ENCODE measurements at regions not wholly inside any gene's neighbourhood (a gene's known extent, or its start where the extent isn't known, plus 50 kb on each side); places are given as distances from the start of the nearest gene placed in this dataset.
"Not testable (repeated sequence)": the region's sequence is repeated elsewhere in the genome, so short reads cannot be mapped to it uniquely, and the experiment has no call there.

DNA sequence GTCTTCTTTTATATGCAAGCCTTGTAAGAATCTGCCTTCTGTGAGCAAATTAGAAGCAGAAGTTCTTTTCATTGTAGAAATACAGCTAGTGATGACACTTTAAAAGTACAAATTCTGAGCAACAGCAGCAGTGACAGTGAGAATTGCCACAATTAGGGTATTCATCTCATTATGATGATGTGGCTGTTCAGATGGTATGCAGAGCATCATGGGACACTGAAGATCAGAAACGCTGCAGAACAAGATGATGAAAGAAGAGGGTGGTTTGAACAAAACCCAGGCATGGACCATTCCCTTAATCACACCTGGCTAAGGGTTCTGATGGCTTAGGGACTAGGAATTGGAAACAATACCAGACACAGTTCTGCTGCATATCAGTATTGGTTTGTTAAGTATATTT, 312.7 kb upstream of the TBX18 start:
- in situ Hi-C loops (cut with HindIII; ENCODE audit: low sequenced_read_pairs), result no loop called here
- DNase-seq (ENCODE audit: low read depth), result no peak
- H3K4me3 ChIP-seq (ENCODE audit: low read depth, low read length), result no peak overlapping the region
- TF ChIP-seq, protein P1, sequence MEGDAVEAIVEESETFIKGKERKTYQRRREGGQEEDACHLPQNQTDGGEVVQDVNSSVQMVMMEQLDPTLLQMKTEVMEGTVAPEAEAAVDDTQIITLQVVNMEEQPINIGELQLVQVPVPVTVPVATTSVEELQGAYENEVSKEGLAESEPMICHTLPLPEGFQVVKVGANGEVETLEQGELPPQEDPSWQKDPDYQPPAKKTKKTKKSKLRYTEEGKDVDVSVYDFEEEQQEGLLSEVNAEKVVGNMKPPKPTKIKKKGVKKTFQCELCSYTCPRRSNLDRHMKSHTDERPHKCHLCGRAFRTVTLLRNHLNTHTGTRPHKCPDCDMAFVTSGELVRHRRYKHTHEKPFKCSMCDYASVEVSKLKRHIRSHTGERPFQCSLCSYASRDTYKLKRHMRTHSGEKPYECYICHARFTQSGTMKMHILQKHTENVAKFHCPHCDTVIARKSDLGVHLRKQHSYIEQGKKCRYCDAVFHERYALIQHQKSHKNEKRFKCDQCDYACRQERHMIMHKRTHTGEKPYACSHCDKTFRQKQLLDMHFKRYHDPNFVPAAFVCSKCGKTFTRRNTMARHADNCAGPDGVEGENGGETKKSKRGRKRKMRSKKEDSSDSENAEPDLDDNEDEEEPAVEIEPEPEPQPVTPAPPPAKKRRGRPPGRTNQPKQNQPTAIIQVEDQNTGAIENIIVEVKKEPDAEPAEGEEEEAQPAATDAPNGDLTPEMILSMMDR (IDR thresholded peaks at IDR 0.05; ENCODE audit: low read depth, low read length, missing control alignments), result no peak

DNA sequence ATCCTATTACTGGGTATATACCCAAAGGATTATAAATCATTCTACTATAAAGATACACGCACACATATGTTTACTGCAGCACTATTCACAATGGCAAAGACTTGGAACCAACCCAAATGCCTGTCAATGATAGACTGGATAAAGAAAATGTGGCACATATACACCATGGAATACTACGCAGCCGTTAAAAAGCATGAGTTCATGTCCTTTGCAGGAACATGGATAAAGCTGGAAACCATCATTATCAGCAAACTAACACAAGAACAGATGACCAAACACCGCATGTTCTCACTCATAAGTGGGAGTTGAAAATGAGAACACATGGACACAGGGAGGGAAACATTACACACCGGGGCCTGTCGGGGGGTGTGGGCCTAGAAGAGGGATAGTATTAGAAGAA, 307.4 kb upstream of the TBX18 start:
- DNase-seq (ENCODE audit: low read depth); H3K4me3 ChIP-seq (ENCODE audit: low read depth, low read length); in situ Hi-C loops (cut with HindIII; ENCODE audit: low sequenced_read_pairs): not testable (repeated sequence)

DNA sequence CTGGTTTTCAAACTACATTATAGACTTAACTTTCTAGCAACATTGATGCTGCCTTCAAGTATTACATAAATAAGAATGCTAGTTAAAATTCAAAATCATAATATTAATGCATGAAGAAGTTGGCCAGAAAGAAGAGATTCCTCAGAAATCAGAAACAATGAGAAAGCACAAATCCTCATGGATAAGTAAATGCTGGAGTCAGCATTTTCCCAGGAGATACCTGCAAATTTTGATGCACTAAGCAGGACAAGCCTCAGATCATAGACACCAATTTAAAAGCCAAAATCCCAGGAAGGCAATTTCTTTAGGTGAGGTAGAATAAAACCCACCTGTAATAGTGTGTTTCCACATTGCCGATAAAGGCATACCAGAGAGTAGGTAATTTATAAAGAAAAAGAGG, 305.2 kb upstream of the TBX18 start:
- TF ChIP-seq, protein P1 (IDR thresholded peaks at IDR 0.05; ENCODE audit: low read depth, low read length, missing control alignments), result no peak
- H3K4me3 ChIP-seq (ENCODE audit: low read depth, low read length), result no peak overlapping the region
- DNase-seq (ENCODE audit: low read depth), result no peak
- in situ Hi-C loops (cut with HindIII; ENCODE audit: low sequenced_read_pairs), result no loop called here

DNA sequence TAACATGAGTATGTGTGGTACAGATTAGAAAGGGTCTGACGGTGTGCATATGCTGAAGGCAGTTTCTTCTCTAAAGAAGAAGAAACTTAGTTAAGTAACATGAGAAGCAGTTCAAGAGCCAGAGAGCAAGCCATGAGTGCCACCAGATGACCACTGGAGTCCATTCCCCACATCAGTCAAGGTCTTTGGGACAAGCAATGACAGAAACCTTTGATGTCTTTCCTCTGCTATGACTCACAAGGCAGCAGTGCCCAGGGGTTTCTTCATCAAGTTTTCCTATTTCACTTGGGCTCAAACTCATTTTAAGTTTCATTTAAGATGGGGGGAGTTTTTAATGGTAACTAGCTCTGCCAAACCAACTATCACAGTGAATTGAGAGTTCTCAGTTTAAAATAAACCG, 303.8 kb upstream of the TBX18 start:
- H3K4me3 ChIP-seq (ENCODE audit: low read depth, low read length), result no peak overlapping the region
- TF ChIP-seq, protein P1 (IDR thresholded peaks at IDR 0.05; ENCODE audit: low read depth, low read length, missing control alignments), result no peak
- DNase-seq (ENCODE audit: low read depth), result no peak
- in situ Hi-C loops (cut with HindIII; ENCODE audit: low sequenced_read_pairs), result no loop called here

DNA sequence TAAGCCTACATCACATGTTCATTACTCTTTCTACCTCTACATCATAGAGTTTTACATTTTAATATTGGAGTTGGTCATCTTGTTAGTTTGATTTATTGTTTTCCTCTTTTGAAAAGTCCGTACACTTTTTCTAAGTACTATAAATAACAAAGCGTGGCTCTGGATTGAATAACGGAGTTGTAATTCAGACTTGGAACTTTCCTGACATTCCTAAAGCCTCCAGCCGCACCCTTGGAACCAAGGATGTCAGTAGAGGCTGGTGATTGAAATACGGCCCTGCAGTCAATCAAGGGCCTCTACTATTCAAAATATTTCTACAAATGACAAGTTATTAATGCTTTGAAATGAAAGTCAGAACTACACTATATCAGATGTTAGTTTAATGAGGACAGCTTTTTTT, 301.9 kb upstream of the TBX18 start:
- DNase-seq (ENCODE audit: low read depth), result no peak
- TF ChIP-seq, protein P1 (IDR thresholded peaks at IDR 0.05; ENCODE audit: low read depth, low read length, missing control alignments), result no peak
- in situ Hi-C loops (cut with HindIII; ENCODE audit: low sequenced_read_pairs), result no loop called here
- H3K4me3 ChIP-seq (ENCODE audit: low read depth, low read length), result no peak overlapping the region

DNA sequence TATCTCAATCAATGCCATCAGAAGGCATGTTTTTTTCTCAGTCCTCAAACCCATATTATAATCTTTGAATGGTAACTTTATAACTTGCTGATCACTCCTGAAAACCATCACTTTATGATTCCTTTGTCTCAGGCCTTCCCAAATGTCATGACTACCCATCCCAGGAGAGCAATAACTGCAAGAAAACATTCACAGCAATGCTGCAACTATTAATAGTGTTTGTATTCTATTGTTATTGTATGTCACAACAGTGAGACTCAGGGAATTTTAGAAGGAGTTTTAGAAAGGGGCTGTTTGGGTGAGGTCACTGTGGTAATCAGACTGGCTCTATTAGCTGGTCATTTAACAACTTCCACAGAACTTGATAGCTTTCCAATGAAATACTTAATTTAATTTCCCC, 301.4 kb upstream of the TBX18 start:
- no peak for DNase-seq (ENCODE audit: low read depth)
- H3K4me3 ChIP-seq (ENCODE audit: low read depth, low read length), result no peak overlapping the region
- TF ChIP-seq, protein P1 (IDR thresholded peaks at IDR 0.05; ENCODE audit: low read depth, low read length, missing control alignments), result no peak
- in situ Hi-C loops (cut with HindIII; ENCODE audit: low sequenced_read_pairs), result no loop called here

DNA sequence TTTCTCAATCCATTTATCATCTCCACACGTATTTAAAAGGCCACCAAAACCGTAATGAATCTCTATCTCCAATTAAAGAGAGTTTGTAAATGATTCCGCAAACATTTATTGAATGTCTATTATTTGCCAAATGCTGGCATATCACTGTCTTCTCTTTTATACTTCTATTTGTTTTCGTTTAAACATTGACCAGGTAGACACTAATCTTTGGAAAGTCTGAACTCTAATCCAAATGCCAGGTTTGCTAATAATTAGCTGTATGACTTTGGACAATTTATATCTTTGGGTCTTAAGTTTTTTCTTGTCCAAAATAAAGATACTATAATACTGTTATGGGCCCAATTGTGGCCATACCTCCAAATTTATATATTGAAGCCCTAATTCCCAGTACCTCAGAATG, 299.2 kb upstream of the TBX18 start:
- DNase-seq (ENCODE audit: low read depth), result no peak
- no peak overlapping the region for H3K4me3 ChIP-seq (ENCODE audit: low read depth, low read length)
- in situ Hi-C loops (cut with HindIII; ENCODE audit: low sequenced_read_pairs), result no loop called here
- TF ChIP-seq, protein P1 (IDR thresholded peaks at IDR 0.05; ENCODE audit: low read depth, low read length, missing control alignments), result no peak

All from astrocyte of the cerebellum (primary cell).